ENCODE measurements at regions not wholly inside any gene's neighbourhood (a gene's known extent, or its start where the extent isn't known, plus 50 kb on each side); places are given as distances from the start of the nearest gene placed in this dataset.

DNA sequence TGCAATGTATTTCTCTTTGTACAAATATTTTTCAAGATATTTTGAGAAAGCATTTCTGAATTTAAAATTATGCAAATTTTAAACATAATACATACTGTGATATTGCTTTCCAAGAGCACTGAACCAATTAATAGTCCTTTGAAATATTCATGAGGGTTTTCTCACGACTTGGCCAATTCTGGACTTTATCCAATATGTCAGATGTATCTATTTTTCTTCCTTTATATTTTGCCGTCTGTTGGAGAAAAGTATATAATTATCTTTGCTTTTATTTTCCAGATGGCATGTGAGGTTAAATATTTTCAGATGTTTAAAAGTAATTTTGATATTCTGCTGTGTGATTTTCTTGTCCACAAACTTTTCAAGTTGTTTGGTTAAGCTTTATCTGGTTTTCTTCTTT is 378.9 kb downstream of the SLCO4C1 start:
- TF ChIP-seq, protein P1, sequence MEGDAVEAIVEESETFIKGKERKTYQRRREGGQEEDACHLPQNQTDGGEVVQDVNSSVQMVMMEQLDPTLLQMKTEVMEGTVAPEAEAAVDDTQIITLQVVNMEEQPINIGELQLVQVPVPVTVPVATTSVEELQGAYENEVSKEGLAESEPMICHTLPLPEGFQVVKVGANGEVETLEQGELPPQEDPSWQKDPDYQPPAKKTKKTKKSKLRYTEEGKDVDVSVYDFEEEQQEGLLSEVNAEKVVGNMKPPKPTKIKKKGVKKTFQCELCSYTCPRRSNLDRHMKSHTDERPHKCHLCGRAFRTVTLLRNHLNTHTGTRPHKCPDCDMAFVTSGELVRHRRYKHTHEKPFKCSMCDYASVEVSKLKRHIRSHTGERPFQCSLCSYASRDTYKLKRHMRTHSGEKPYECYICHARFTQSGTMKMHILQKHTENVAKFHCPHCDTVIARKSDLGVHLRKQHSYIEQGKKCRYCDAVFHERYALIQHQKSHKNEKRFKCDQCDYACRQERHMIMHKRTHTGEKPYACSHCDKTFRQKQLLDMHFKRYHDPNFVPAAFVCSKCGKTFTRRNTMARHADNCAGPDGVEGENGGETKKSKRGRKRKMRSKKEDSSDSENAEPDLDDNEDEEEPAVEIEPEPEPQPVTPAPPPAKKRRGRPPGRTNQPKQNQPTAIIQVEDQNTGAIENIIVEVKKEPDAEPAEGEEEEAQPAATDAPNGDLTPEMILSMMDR (IDR thresholded peaks at IDR 0.05), result no peak
- no peak for TF ChIP-seq EP300 (IDR thresholded peaks at IDR 0.05)
- TF ChIP-seq POLR2A (IDR thresholded peaks at IDR 0.05), result no peak
